Lower leg skin (tissue), 3 donors: ENCODE measurements at regions not wholly inside any gene's neighbourhood (a gene's known extent, or its start where the extent isn't known, plus 50 kb on each side); places are given as distances from the start of the nearest gene placed in this dataset.

Experiments used
- POLR2A ChIP-seq, 2 donors: fragments of 450-650 bp; IDR thresholded peaks; one replicate each; pipeline ENCODE4 v1.6.1; 2016 to 2017; ENCODE audit warnings: antibody characterized with exemption in 2 of 2, mild to moderate bottlenecking in 1 of 2, moderate library complexity in 1 of 2
- TF ChIP-seq, protein P1 (sequence below), 3 donors: fragments of 450-650 bp; IDR thresholded peaks; one replicate each; pipeline ENCODE4 v1.5.1; 2016; ENCODE audit warnings: antibody characterized with exemption in 3 of 3, mild to moderate bottlenecking in 3 of 3, moderate library complexity in 2 of 3

- TF ChIP-seq, protein P1, sequence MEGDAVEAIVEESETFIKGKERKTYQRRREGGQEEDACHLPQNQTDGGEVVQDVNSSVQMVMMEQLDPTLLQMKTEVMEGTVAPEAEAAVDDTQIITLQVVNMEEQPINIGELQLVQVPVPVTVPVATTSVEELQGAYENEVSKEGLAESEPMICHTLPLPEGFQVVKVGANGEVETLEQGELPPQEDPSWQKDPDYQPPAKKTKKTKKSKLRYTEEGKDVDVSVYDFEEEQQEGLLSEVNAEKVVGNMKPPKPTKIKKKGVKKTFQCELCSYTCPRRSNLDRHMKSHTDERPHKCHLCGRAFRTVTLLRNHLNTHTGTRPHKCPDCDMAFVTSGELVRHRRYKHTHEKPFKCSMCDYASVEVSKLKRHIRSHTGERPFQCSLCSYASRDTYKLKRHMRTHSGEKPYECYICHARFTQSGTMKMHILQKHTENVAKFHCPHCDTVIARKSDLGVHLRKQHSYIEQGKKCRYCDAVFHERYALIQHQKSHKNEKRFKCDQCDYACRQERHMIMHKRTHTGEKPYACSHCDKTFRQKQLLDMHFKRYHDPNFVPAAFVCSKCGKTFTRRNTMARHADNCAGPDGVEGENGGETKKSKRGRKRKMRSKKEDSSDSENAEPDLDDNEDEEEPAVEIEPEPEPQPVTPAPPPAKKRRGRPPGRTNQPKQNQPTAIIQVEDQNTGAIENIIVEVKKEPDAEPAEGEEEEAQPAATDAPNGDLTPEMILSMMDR (IDR thresholded peaks at IDR 0.05): no peak
- no peak for TF ChIP-seq POLR2A (IDR thresholded peaks at IDR 0.05)
Observed at GRCh38 chr5:98605426-98605825, 168.0 kb upstream of the RGMB start.
